GM12892 (cell line): ENCODE measurements at regions not wholly inside any gene's neighbourhood (a gene's known extent, or its start where the extent isn't known, plus 50 kb on each side); places are given as distances from the start of the nearest gene placed in this dataset.

Experiments used
- POLR2A ChIP-seq: IDR thresholded peaks from 2 replicates; pipeline ENCODE4 v1.6.1; 2011; ENCODE audit warnings: low read depth, low read length, control low read depth
- POLR2AphosphoS5 ChIP-seq: IDR thresholded peaks from 2 replicates; pipeline ENCODE4 v1.6.1; 2011; ENCODE audit warnings: low read depth, low read length, control low read depth
- TAF1 ChIP-seq: IDR thresholded peaks from 2 replicates; pipeline ENCODE4 v1.6.1; 2011; ENCODE audit warnings: low read depth, mild to moderate bottlenecking, control low read depth, low read length, borderline replicate concordance

- TF ChIP-seq TAF1 (no peak), POLR2A (no peak), POLR2AphosphoS5 (no peak)
Measured at GRCh38 chr6:4670290-4670689, 105.9 kb upstream of the CDYL start.
